Right atrium auricular region (tissue), 2 donors: ENCODE measurements at regions not wholly inside any gene's neighbourhood (a gene's known extent, or its start where the extent isn't known, plus 50 kb on each side); places are given as distances from the start of the nearest gene placed in this dataset.

Experiments
- DNase-seq: peaks from one replicate; pipeline ENCODE4 v3.0.0-alpha.2; 2019; ENCODE audit warnings: low spot score
- H3K27ac ChIP-seq, 2 donors: fragments of 200-600 bp; sonication (generic); 1 replicate in 1 of 2; 2 replicates in 1 of 2; pipeline ENCODE4 v1.5.1; 2016 to 2019
- H3K27me3 ChIP-seq, 2 donors: fragments of 200-600 bp; sonication (generic); one replicate each; pipeline versions ENCODE4 v1.5.1 to v1.6.0; 2017 to 2019
- H3K36me3 ChIP-seq: fragments of 200-600 bp; sonication (generic); one replicate; pipeline ENCODE4 v1.5.1; 2016
- H3K4me1 ChIP-seq, 2 donors: fragments of 200-600 bp; sonication (generic); one replicate each; pipeline versions ENCODE4 v1.5.1 to v1.6.0; 2017 to 2019
- H3K4me3 ChIP-seq, 2 donors: fragments of 200-600 bp; sonication (generic); 1 replicate in 1 of 2; 2 replicates in 1 of 2; pipeline ENCODE4 v1.5.1; 2017 to 2019; ENCODE audit warnings: mild to moderate bottlenecking in 1 of 2, moderate library complexity in 1 of 2
- H3K9me3 ChIP-seq, 2 donors: fragments of 200-600 bp; sonication (generic); one replicate each; pipeline ENCODE4 v1.5.1; 2019
- TF ChIP-seq, protein P1 (sequence below), 2 donors: fragments of 200-600 bp; sonication (generic); IDR thresholded peaks; one replicate each; pipeline ENCODE4 v1.5.1; 2019; ENCODE audit warnings: antibody characterized with exemption in 2 of 2

DNA sequence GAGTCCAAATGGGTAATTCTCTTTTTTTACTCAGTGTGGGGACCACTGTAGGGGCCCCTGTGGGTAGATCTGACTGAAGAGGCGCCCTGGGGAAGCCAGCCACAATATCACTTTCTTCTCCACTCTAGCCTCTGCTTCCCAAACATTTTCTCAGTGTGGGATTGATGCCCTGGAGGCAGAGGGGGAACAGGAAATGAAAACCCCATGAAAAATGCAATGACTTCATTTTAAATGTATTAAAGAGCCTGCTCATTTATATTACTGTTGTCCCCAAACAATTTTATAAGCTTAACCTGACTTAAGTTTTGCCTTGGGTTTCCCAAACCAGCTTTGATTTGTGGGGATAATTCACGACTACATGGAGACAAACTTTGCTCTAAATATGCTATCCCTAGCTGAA lies 181.9 kb downstream of the C1orf94 start:
- no peaks in the 10 kb centered on the region for H3K4me1 ChIP-seq
- no peaks in the 10 kb centered on the region for H3K27me3 ChIP-seq

GRCh38 chr1:34359411-34359810 lies 182.7 kb downstream of the C1orf94 start:
- no peak for DNase-seq
- H3K27me3 ChIP-seq, result no peaks in the 10 kb centered on the region
- H3K4me3 ChIP-seq, result no peak overlapping the region
- H3K4me1 ChIP-seq, result no peaks in the 10 kb centered on the region
- H3K27ac ChIP-seq, result no peak overlapping the region
- H3K36me3 ChIP-seq, result no peaks in the 10 kb centered on the region
- TF ChIP-seq, protein P1, sequence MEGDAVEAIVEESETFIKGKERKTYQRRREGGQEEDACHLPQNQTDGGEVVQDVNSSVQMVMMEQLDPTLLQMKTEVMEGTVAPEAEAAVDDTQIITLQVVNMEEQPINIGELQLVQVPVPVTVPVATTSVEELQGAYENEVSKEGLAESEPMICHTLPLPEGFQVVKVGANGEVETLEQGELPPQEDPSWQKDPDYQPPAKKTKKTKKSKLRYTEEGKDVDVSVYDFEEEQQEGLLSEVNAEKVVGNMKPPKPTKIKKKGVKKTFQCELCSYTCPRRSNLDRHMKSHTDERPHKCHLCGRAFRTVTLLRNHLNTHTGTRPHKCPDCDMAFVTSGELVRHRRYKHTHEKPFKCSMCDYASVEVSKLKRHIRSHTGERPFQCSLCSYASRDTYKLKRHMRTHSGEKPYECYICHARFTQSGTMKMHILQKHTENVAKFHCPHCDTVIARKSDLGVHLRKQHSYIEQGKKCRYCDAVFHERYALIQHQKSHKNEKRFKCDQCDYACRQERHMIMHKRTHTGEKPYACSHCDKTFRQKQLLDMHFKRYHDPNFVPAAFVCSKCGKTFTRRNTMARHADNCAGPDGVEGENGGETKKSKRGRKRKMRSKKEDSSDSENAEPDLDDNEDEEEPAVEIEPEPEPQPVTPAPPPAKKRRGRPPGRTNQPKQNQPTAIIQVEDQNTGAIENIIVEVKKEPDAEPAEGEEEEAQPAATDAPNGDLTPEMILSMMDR (IDR thresholded peaks at IDR 0.05), result no peak
- H3K9me3 ChIP-seq, result no peaks in the 10 kb centered on the region

More for the DNA sequence above, 181.9 kb downstream of the C1orf94 start:
- no peak for DNase-seq
- Histone ChIP-seq H3K4me3 (no peak overlapping the region), H3K36me3 (no peaks in the 10 kb centered on the region), H3K27ac (no peak overlapping the region), H3K9me3 (no peaks in the 10 kb centered on the region)
- TF ChIP-seq, protein P1 (IDR thresholded peaks at IDR 0.05), result no peak

DNA sequence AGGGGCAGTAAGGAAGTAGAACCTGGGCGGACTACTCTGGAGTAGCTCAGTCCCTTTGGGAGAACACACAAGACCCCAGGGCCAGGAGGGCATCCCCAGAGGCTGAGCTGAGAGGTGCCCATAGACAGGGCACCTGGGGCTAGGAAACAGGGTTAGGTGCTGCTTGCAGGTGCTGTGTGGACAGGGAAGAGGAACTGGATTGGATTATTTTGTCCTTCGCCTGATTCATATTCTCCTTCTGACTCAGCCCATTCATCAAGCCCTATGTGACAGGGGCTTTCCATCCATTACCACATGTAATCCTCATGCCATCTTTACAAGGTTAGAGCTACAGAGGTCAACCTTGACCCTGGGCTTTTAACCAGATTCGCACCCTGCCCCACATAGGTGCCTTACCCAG lies 183.9 kb downstream of the C1orf94 start:
- no peaks in the 10 kb centered on the region for H3K27me3 ChIP-seq
- H3K4me3 ChIP-seq, result no peak overlapping the region
- H3K36me3 ChIP-seq, result no peaks in the 10 kb centered on the region
- no peaks in the 10 kb centered on the region for H3K9me3 ChIP-seq
- DNase-seq, result no peak
- TF ChIP-seq, protein P1 (IDR thresholded peaks at IDR 0.05), result no peak
- H3K27ac ChIP-seq, result no peak overlapping the region
- no peaks in the 10 kb centered on the region for H3K4me1 ChIP-seq

DNA sequence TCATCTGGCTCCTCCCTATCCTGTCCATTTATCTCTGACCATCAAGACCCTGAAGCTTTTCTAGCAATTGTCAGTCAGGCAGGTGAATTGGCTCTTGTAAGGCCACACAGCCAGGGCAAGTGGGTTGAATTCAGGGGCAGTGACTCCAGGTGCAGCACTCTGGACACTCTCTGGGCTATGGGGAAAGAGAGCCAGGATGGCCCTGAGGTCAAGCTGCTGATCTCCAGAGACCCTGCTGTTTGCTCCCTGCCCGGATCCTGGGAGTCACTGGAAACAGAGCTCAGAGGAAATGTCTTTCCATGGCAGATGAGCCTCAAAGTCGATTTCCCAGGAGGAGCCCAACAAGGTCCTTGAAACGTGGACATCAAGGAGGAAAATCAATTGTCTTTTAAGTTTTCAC lies 184.4 kb downstream of the C1orf94 start:
- TF ChIP-seq, protein P1 (IDR thresholded peaks at IDR 0.05), result no peak
- Histone ChIP-seq H3K9me3 (no peaks in the 10 kb centered on the region), H3K27ac (no peak overlapping the region), H3K4me3 (no peak overlapping the region), H3K4me1 (no peaks in the 10 kb centered on the region), H3K36me3 (no peaks in the 10 kb centered on the region), H3K27me3 (no peaks in the 10 kb centered on the region)
- no peak for DNase-seq

- no peaks in the 10 kb centered on the region for H3K4me1 ChIP-seq
- H3K4me3 ChIP-seq, result no peak overlapping the region
- H3K36me3 ChIP-seq, result no peaks in the 10 kb centered on the region
- H3K27me3 ChIP-seq, result no peaks in the 10 kb centered on the region
- no peaks in the 10 kb centered on the region for H3K9me3 ChIP-seq
- TF ChIP-seq, protein P1 (IDR thresholded peaks at IDR 0.05), result no peak
- no peak for DNase-seq
- H3K27ac ChIP-seq, result no peak overlapping the region
Measured at GRCh38 chr1:34361781-34362357, 185.2 kb downstream of the C1orf94 start.

DNA sequence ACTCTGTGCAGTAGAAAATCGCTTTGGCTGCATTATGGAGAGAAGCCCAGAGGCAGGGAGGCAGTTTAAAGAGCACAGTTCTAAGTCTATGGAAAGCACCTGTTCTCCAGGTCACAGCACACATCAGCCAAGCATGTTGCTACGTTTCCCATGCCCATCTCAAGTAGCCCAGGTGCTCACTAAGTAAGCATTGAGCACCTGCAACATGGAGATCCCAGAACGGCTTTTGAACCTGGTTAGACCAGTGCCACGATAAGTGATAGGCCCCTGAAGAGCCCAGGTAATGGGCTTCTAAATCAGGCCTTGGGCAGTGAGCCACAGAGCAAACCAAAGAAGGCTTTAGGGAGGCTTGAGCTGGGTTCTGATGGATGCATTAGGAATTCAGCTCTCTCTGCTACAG lies 186.2 kb downstream of the C1orf94 start:
- H3K36me3 ChIP-seq, result no peaks in the 10 kb centered on the region
- no peak for DNase-seq
- no peaks in the 10 kb centered on the region for H3K4me1 ChIP-seq
- no peak overlapping the region for H3K27ac ChIP-seq
- no peaks in the 10 kb centered on the region for H3K27me3 ChIP-seq
- TF ChIP-seq, protein P1 (IDR thresholded peaks at IDR 0.05), result no peak
- H3K4me3 ChIP-seq, result no peak overlapping the region
- H3K9me3 ChIP-seq, result no peaks in the 10 kb centered on the region
